IMR-90 (cell line): ENCODE measurements at regions not wholly inside any gene's neighbourhood (a gene's known extent, or its start where the extent isn't known, plus 50 kb on each side); places are given as distances from the start of the nearest gene placed in this dataset.
A peak's percentile ranks its signal among the peaks of the same experiment; 100 is the strongest.

Experiments used
- ATAC-seq: fragments of 200-7000 bp; cut with Tn5 transposase; 2 replicates; pipeline ENCODE4 v1.9.1; 2020; ENCODE audit warnings: low read depth, mild to moderate bottlenecking, moderate library complexity
- BruUV-seq: library from RNA; stranded (reverse); fragments of 400-500 nt; replicated peaks from 2 replicates; lab custom pipeline; 2021; lab: Mats Ljungman, UMichigan
- CTCF ChIA-PET: fragments of 300-600 bp; formaldehyde crosslinking; extraction: SDS; loops from one replicate; lab custom pipeline; 2021; ENCODE audit warnings: antibody characterized with exemption; lab: Yijun Ruan, JAX
- POLR2A ChIA-PET: fragments of 300-600 bp; sonication (Branson Sonifier 250); formaldehyde crosslinking; loops from one replicate; lab custom pipeline; 2022; ENCODE audit warnings: antibody characterized with exemption; ENCODE audit not compliant: unreplicated experiment; lab: Charles Lee
- DNase-seq: peaks from one replicate; pipeline ENCODE4 v3.0.0; 2013
- H2AFZ ChIP-seq: replicated peaks from 2 replicates; pipeline ENCODE3; 2013; ENCODE audit warnings: low read length, mild to moderate bottlenecking; ENCODE audit not compliant: poor library complexity
- H2AK5ac ChIP-seq: 2 replicates; pipeline ENCODE4 v1.6.1; 2013; ENCODE audit warnings: low read depth, low read length, inconsistent platforms
- H2AK9ac ChIP-seq: replicated peaks from 2 replicates; pipeline ENCODE3; 2013; ENCODE audit warnings: mild to moderate bottlenecking, low read depth, low read length, moderate library complexity; ENCODE audit not compliant: poor library complexity
- H2BK120ac ChIP-seq: 2 replicates; pipeline ENCODE4 v1.6.1; 2013; ENCODE audit warnings: low read depth, low read length, inconsistent platforms
- H2BK15ac ChIP-seq: 3 replicates; pipeline ENCODE4 v1.6.1; 2013; ENCODE audit warnings: low read depth, low read length, inconsistent platforms
- H2BK20ac ChIP-seq: 2 replicates; pipeline ENCODE4 v1.6.1; 2013; ENCODE audit warnings: low read depth, mild to moderate bottlenecking, inconsistent platforms, low read length, moderate library complexity
- H2BK5ac ChIP-seq: 2 replicates; pipeline ENCODE4 v1.6.1; 2013; ENCODE audit warnings: mild to moderate bottlenecking, low read depth, low read length, inconsistent platforms; ENCODE audit not compliant: poor library complexity, severe bottlenecking
- H3K14ac ChIP-seq: replicated peaks from 2 replicates; pipeline ENCODE4 v1.6.1; 2013; ENCODE audit warnings: low read depth, low read length, inconsistent platforms
- H3K18ac ChIP-seq: 2 replicates; pipeline ENCODE4 v1.6.1; 2013; ENCODE audit warnings: low read depth, low read length, control low read depth
- H3K23ac ChIP-seq: 2 replicates; pipeline ENCODE4 v1.6.1; 2013; ENCODE audit warnings: low read depth, low read length, inconsistent platforms
- H3K27ac ChIP-seq: 2 replicates; pipeline ENCODE4 v1.5.1; 2013; ENCODE audit warnings: mild to moderate bottlenecking, control low read depth, low read length; ENCODE audit not compliant: insufficient read depth
- H3K27me3 ChIP-seq: 2 replicates; pipeline ENCODE4 v1.6.1; 2013; ENCODE audit warnings: low read length; ENCODE audit not compliant: control insufficient read depth, insufficient read depth
- H3K36me3 ChIP-seq: 2 replicates; pipeline ENCODE4 v1.6.1; 2013; ENCODE audit warnings: low read length, mixed read lengths; ENCODE audit not compliant: control insufficient read depth, insufficient read depth
- H3K4ac ChIP-seq: 2 replicates; pipeline ENCODE4 v1.6.1; 2013; ENCODE audit warnings: low read depth, low read length, inconsistent platforms
- H3K4me1 ChIP-seq: 2 replicates; pipeline ENCODE4 v1.6.1; 2013; ENCODE audit warnings: low read length, mixed read lengths; ENCODE audit not compliant: control insufficient read depth, insufficient read depth
- H3K4me2 ChIP-seq: 2 replicates; pipeline ENCODE4 v1.6.1; 2013; ENCODE audit warnings: low read depth, mild to moderate bottlenecking, control low read depth, low read length, moderate library complexity
- H3K4me3 ChIP-seq: 2 replicates; pipeline ENCODE4 v1.5.1; 2013; ENCODE audit warnings: low read depth, mild to moderate bottlenecking, control low read depth, low read length, moderate library complexity; ENCODE audit not compliant: insufficient read depth
- H3K56ac ChIP-seq: 2 replicates; pipeline ENCODE4 v1.6.1; 2013; ENCODE audit warnings: low read length, inconsistent platforms; ENCODE audit not compliant: insufficient read depth; ENCODE audit errors: extremely low read depth
- H3K79me1 ChIP-seq, 2 experiments: 2 replicates each; pipeline ENCODE4 v1.6.1; 2013; ENCODE audit warnings: low read length in 2 of 2, inconsistent platforms in 1 of 2, low read depth in 1 of 2
- H3K9ac ChIP-seq: 2 replicates; pipeline ENCODE4 v1.6.1; 2013; ENCODE audit warnings: low read depth, low read length, control low read depth
- H3K9me1 ChIP-seq: 2 replicates; pipeline ENCODE4 v1.6.1; 2013; ENCODE audit warnings: low read length, inconsistent platforms; ENCODE audit not compliant: insufficient read depth
- H3K9me3 ChIP-seq: 2 replicates; pipeline ENCODE4 v1.6.1; 2013; ENCODE audit warnings: low read length; ENCODE audit not compliant: control insufficient read depth, insufficient read depth
- H4K20me1 ChIP-seq: 2 replicates; pipeline ENCODE4 v1.6.1; 2013; ENCODE audit warnings: low read length, inconsistent platforms; ENCODE audit not compliant: insufficient read depth
- H4K5ac ChIP-seq: 2 replicates; pipeline ENCODE4 v1.6.1; 2013; ENCODE audit warnings: mild to moderate bottlenecking, low read depth, low read length, control low read depth
- H4K8ac ChIP-seq, 2 experiments: 2 replicates each; pipeline ENCODE4 v1.6.1; 2013; ENCODE audit warnings: low read depth in 2 of 2, low read length in 2 of 2, control low read depth in 1 of 2, inconsistent platforms in 1 of 2
- H4K91ac ChIP-seq: 2 replicates; pipeline ENCODE4 v1.6.1; 2013; ENCODE audit warnings: low read depth, low read length, inconsistent platforms; ENCODE audit not compliant: insufficient read depth
- MAFK ChIP-seq: IDR thresholded peaks from 2 replicates; pipeline ENCODE4 v1.6.1; 2012; ENCODE audit warnings: low read depth, low read length, improper control_type of control experiment
- NFE2L2 ChIP-seq: fragments of 150-350 bp; IDR thresholded peaks from 2 replicates; pipeline ENCODE4 v1.6.1; 2016; ENCODE audit warnings: low read depth, mild to moderate bottlenecking, low read length
- RCOR1 ChIP-seq: IDR thresholded peaks from 2 replicates; pipeline ENCODE4 v1.6.1; 2012; ENCODE audit warnings: mild to moderate bottlenecking, low read length, improper control_type of control experiment; ENCODE audit not compliant: insufficient replicate concordance
- WGBS, 2 experiments: methylation state at CpG; one replicate each; pipeline versions ENCODE4 v1.1.5 to v1.1.7; 2013; ENCODE audit warnings: missing lambda C conversion rate in 2 of 2; ENCODE audit not compliant: insufficient read length in 1 of 2; ENCODE audit errors: extremely low coverage in 2 of 2; 5-methylcytosine and 5-hydroxymethylcytosine counted together
- dilution Hi-C: fragments of 300-500 bp; cut with HindIII; formaldehyde crosslinking; loops from one replicate; pipeline ENCODE4 v1.14.3; 2018; ENCODE audit warnings: low sequenced_read_pairs; ENCODE audit not compliant: unreplicated experiment
- in situ Hi-C: fragments of 300-500 bp; cut with MboI; formaldehyde crosslinking; loops from 3 replicates; pipeline ENCODE4 v1.14.3; 2019; ENCODE audit warnings: low sequenced_read_pairs, inconsistent platforms, mixed read lengths
- intact Hi-C: fragments of 100-400 bp; cut with micrococcal nuclease; formaldehyde crosslinking; loops from 2 replicates; pipeline ENCODE4 v1.10.0; 2022
- TF ChIP-seq, protein P1 (sequence below): conservative IDR thresholded peaks from 2 replicates; pipeline ENCODE4 v1.5.1; 2012; ENCODE audit warnings: mild to moderate bottlenecking, low read depth, low read length, improper control_type of control experiment

DNA sequence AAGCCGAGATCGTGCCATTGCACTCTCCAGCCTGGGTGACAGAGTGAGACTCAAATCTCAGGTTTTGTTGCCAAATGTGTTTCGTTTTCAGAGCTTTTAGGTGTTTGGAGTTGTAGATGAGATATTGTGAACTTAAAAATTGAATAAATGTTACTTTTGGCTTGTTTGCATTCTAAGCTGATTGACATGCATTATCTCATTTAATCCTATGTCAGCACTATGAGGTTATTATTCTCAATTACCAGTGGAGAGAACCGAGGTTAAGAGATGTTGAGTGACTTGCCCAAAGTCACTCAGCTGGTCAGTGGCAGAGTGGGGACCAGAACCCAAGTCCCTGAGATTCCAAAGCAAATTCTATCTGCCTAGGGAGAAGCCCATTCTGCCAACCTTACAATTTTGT is 72.6 kb upstream of the PIM1 start:
- H2BK20ac ChIP-seq: no peak overlapping the region
- no peak overlapping the region for H2AK9ac ChIP-seq
- no peak overlapping the region for H2BK5ac ChIP-seq
- H3K56ac ChIP-seq: no peak overlapping the region
- WGBS, 2 experiments: 78% methylated on average over 3 of the region's 4 CpGs; no CpG with 5 or more reads in 1 of the 2 experiments
- no peak overlapping the region for H2BK15ac ChIP-seq
- H3K18ac ChIP-seq: no peak overlapping the region
- no peak overlapping the region for H3K14ac ChIP-seq
- BruUV-seq: no TSS peak
- H3K27ac ChIP-seq: no peak overlapping the region
- H3K79me1 ChIP-seq: no peaks in the 10 kb centered on the region
- no peak overlapping the region for H4K91ac ChIP-seq
- intact Hi-C loops: no loop called here
- H3K36me3 ChIP-seq: no peaks in the 10 kb centered on the region
- H3K4ac ChIP-seq: no peak overlapping the region
- no peak overlapping the region for H4K8ac ChIP-seq
- dilution Hi-C loops: no loop called here
- H3K27me3 ChIP-seq: no peaks in the 10 kb centered on the region
- no peak for DNase-seq
- H2AFZ ChIP-seq: no peak overlapping the region
- no peaks in the 10 kb centered on the region for H3K9me3 ChIP-seq
- no peak overlapping the region for H3K4me2 ChIP-seq
- no peak overlapping the region for H3K9ac ChIP-seq
- H3K4me3 ChIP-seq: no peak overlapping the region
- no peak overlapping the region for H3K23ac ChIP-seq
- H2AK5ac ChIP-seq: no peak overlapping the region
- no peak overlapping the region for H4K5ac ChIP-seq
- H3K4me1 ChIP-seq: peaks cover 5% of the 10 kb centered on the region
- ChIA-PET POLR2A (no interaction called here), CTCF (no interaction called here)
- in situ Hi-C loops: no loop called here
- ATAC-seq: no peak
- H2BK120ac ChIP-seq: no peak overlapping the region
- no peaks in the 10 kb centered on the region for H4K20me1 ChIP-seq
- TF ChIP-seq, protein P1, sequence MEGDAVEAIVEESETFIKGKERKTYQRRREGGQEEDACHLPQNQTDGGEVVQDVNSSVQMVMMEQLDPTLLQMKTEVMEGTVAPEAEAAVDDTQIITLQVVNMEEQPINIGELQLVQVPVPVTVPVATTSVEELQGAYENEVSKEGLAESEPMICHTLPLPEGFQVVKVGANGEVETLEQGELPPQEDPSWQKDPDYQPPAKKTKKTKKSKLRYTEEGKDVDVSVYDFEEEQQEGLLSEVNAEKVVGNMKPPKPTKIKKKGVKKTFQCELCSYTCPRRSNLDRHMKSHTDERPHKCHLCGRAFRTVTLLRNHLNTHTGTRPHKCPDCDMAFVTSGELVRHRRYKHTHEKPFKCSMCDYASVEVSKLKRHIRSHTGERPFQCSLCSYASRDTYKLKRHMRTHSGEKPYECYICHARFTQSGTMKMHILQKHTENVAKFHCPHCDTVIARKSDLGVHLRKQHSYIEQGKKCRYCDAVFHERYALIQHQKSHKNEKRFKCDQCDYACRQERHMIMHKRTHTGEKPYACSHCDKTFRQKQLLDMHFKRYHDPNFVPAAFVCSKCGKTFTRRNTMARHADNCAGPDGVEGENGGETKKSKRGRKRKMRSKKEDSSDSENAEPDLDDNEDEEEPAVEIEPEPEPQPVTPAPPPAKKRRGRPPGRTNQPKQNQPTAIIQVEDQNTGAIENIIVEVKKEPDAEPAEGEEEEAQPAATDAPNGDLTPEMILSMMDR: no peak
- no peak for TF ChIP-seq NFE2L2
- TF ChIP-seq MAFK: peak; percentile 65
- no peak for TF ChIP-seq RCOR1
- H3K9me1 ChIP-seq: 0 out of 2 replicates have a peak, but pooled peaks cover 3% of the 10 kb centered on the region
